Endothelial cell of umbilical vein (primary cell): ENCODE measurements at regions not wholly inside any gene's neighbourhood (a gene's known extent, or its start where the extent isn't known, plus 50 kb on each side); places are given as distances from the start of the nearest gene placed in this dataset.

Experiments
- BruUV-seq: library from RNA; stranded (reverse); fragments of 400-500 nt; replicated peaks from 2 replicates; lab custom pipeline; 2021; lab: Mats Ljungman, UMichigan
- CTCF ChIA-PET: fragments of 300-600, 350-600 bp; sonication (Branson Sonifier 250); formaldehyde crosslinking; loops from one replicate; lab custom pipeline; 2021; ENCODE audit warnings: antibody characterized with exemption, inconsistent platforms; lab: Charles Lee
- POLR2A ChIA-PET: fragments of 300-600, 350-600 bp; sonication (Branson Sonifier 250); formaldehyde crosslinking; loops from one replicate; lab custom pipeline; 2021; ENCODE audit warnings: antibody characterized with exemption, inconsistent platforms; lab: Charles Lee
- DNase-seq: peaks from one replicate; pipeline ENCODE4 v3.0.0-alpha.2; 2011; ENCODE audit warnings: low read depth, low spot score
- FAIRE-seq: peaks from 2 replicates; lab custom pipeline; 2011; peaks lifted over from hg19 to GRCh38; lab: Jason Lieb, UNC
- H2AFZ ChIP-seq: 2 replicates; pipeline ENCODE4 v1.6.0; 2012; ENCODE audit warnings: low read depth, low read length, control low read depth, inconsistent platforms
- H3K27ac ChIP-seq: 2 replicates; pipeline ENCODE4 v1.5.1; 2011; ENCODE audit warnings: low read depth, mild to moderate bottlenecking, control low read depth, low read length, moderate library complexity; ENCODE audit not compliant: insufficient read depth
- H3K27me3 ChIP-seq, 2 experiments: 2 replicates each; pipeline versions ENCODE4 v1.6.0 to v1.6.1; 2011; ENCODE audit warnings: low read length in 2 of 2, mixed read lengths in 1 of 2; ENCODE audit not compliant: control insufficient read depth in 2 of 2, insufficient read depth in 2 of 2
- H3K36me3 ChIP-seq, 2 experiments: 2 replicates in 1 of 2; 3 replicates in 1 of 2; pipeline ENCODE4 v1.5.1; 2011; ENCODE audit warnings: low read length in 2 of 2, mild to moderate bottlenecking in 1 of 2, moderate library complexity in 1 of 2; ENCODE audit not compliant: control insufficient read depth in 2 of 2, insufficient read depth in 2 of 2; ENCODE audit errors: extremely low read depth in 1 of 2
- H3K4me1 ChIP-seq: 3 replicates; pipeline ENCODE4 v1.5.1; 2011; ENCODE audit warnings: mild to moderate bottlenecking, low read length; ENCODE audit not compliant: control insufficient read depth, insufficient read depth; ENCODE audit errors: extremely low read depth
- H3K4me2 ChIP-seq: 2 replicates; pipeline ENCODE4 v1.6.1; 2011; ENCODE audit warnings: low read length, control low read depth, mixed read lengths; ENCODE audit not compliant: insufficient read depth
- H3K4me3 ChIP-seq, 3 experiments: fragments of 200-600 bp in 1 of 3; sonication (generic), shearing (Covaris generic) in 1 of 3; replicated peaks in 1 of 3; 2 replicates each; pipeline ENCODE4 v1.5.1; 2011 to 2016; ENCODE audit warnings: control low read depth in 3 of 3, low read length in 3 of 3, mild to moderate bottlenecking in 2 of 3, inconsistent platforms in 1 of 3, low read depth in 1 of 3, moderate library complexity in 1 of 3; ENCODE audit not compliant: insufficient read depth in 1 of 3
- H3K79me2 ChIP-seq: 2 replicates; pipeline ENCODE4 v1.6.0; 2012; ENCODE audit warnings: low read length, inconsistent platforms; ENCODE audit not compliant: control insufficient read depth, insufficient read depth
- H3K9ac ChIP-seq: replicated peaks from 2 replicates; pipeline ENCODE3; 2011; ENCODE audit warnings: low read length, control low read depth; ENCODE audit not compliant: insufficient read depth; ENCODE audit errors: extremely low read depth
- H3K9me1 ChIP-seq: replicated peaks from 3 replicates; pipeline ENCODE4 v1.6.0; 2011; ENCODE audit warnings: mild to moderate bottlenecking, low read length; ENCODE audit not compliant: control insufficient read depth, insufficient read depth; ENCODE audit errors: extremely low read depth
- H3K9me3 ChIP-seq: replicated peaks from 2 replicates; pipeline ENCODE4 v1.5.1; 2012; ENCODE audit warnings: low read length, inconsistent platforms; ENCODE audit not compliant: control insufficient read depth, insufficient read depth
- H4K20me1 ChIP-seq: replicated peaks from 2 replicates; pipeline ENCODE3; 2011; ENCODE audit warnings: mild to moderate bottlenecking, low read length; ENCODE audit not compliant: control insufficient read depth, insufficient read depth; ENCODE audit errors: extremely low read depth
- EZH2 ChIP-seq: IDR thresholded peaks from 2 replicates; pipeline ENCODE4 v1.6.1; 2012; ENCODE audit warnings: borderline replicate concordance, low read depth, mild to moderate bottlenecking, moderate library complexity, low read length, inconsistent platforms; ENCODE audit not compliant: severe bottlenecking
- FOS ChIP-seq: IDR thresholded peaks from 2 replicates; pipeline ENCODE4 v1.6.1; 2011; ENCODE audit warnings: mild to moderate bottlenecking, low read length, moderate library complexity, borderline replicate concordance; ENCODE audit not compliant: insufficient read depth
- GATA2 ChIP-seq: IDR thresholded peaks from 2 replicates; pipeline ENCODE4 v1.7.0; 2011; ENCODE audit warnings: low read depth, mild to moderate bottlenecking, moderate library complexity, mixed read lengths, low read length; ENCODE audit not compliant: insufficient read length, insufficient read depth
- JUN ChIP-seq: IDR thresholded peaks from 2 replicates; pipeline ENCODE4 v1.6.1; 2011; ENCODE audit warnings: borderline replicate concordance, low read depth; ENCODE audit not compliant: insufficient read length, insufficient read depth
- MYC ChIP-seq: IDR thresholded peaks from one replicate; pipeline ENCODE4 v1.6.1; 2011; ENCODE audit warnings: mild to moderate bottlenecking, low read depth, low read length
- POLR2A ChIP-seq: IDR thresholded peaks from 2 replicates; pipeline ENCODE4 v1.6.1; 2012; ENCODE audit warnings: low read depth, mild to moderate bottlenecking, control low read depth, low read length
- POLR2AphosphoS5 ChIP-seq: IDR thresholded peaks from 2 replicates; pipeline ENCODE4 v1.6.1; 2012; ENCODE audit warnings: low read depth, mild to moderate bottlenecking, control low read depth, low read length, moderate library complexity; ENCODE audit not compliant: insufficient read depth
- dilution Hi-C: fragments of 300-500 bp; cut with MboI; formaldehyde crosslinking; loops from one replicate; pipeline ENCODE4 v1.15.0; 2019; ENCODE audit warnings: low sequenced_read_pairs; ENCODE audit not compliant: extremely low pct_ligation_motif_present
- intact Hi-C: fragments of 100-400 bp; cut with micrococcal nuclease; formaldehyde crosslinking; loops from one replicate; pipeline ENCODE4 v1.10.0; 2022
- TF ChIP-seq, protein P1 (sequence below): IDR thresholded peaks from 2 replicates; pipeline ENCODE4 v1.6.1; 2011; ENCODE audit not compliant: insufficient read depth, insufficient read length
- TF ChIP-seq, protein P2 (sequence below), 2 donors: IDR thresholded peaks; 1 replicate in 1 of 2; 2 replicates in 1 of 2; pipeline ENCODE4 v1.5.1; 2011; ENCODE audit warnings: low read length in 2 of 2, mild to moderate bottlenecking in 2 of 2, moderate library complexity in 2 of 2, control low read depth in 1 of 2, inconsistent platforms in 1 of 2, low read depth in 1 of 2; ENCODE audit not compliant: insufficient read depth in 1 of 2; ENCODE audit errors: extremely low read depth in 1 of 2

DNA sequence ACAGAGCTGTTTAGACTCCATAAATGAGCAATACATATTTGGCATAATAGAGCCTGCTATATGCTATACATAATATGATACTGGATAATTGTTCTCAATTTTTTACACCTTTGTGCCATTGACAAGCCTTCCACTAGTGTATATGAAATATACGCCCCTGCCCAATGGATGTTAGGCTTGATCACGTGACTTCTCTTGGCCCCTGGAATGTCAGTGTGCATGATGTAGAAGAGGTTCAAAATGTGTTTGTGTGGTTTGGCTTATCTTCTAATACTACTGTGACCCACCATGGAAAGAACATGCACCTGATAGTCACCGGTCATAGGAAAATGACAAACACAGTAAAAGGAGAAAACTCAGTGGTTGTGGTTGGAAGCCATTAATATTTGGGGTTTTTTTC is 479.4 kb downstream of the PCDH20 start:
- BruUV-seq = no TSS peak
- dilution Hi-C loops = no loop called here
- intact Hi-C loops = no loop called here

More for the DNA sequence above, 479.4 kb downstream of the PCDH20 start:
- Histone ChIP-seq H3K4me1 (peaks cover 11% of the 10 kb centered on the region), H4K20me1 (no peaks in the 10 kb centered on the region), H2AFZ (no peak overlapping the region), H3K9me3 (no peaks in the 10 kb centered on the region), H3K27ac (no peak overlapping the region), H3K4me2 (no peak overlapping the region), H3K79me2 (no peaks in the 10 kb centered on the region), H3K27me3 (no peaks in the 10 kb centered on the region), H3K9me1 (no peaks in the 10 kb centered on the region), H3K36me3 (no peaks in the 10 kb centered on the region), H3K4me3 (no peak overlapping the region), H3K9ac (no peak overlapping the region)
- ChIA-PET POLR2A (no interaction called here), CTCF (no interaction called here)
- FAIRE-seq (no peak), DNase-seq (no peak)
- TF ChIP-seq POLR2A (no peak), JUN (no peak), FOS (no peak), POLR2AphosphoS5 (no peak), GATA2 (no peak), EZH2 (no peak), MYC (no peak)
- TF ChIP-seq, protein P1, sequence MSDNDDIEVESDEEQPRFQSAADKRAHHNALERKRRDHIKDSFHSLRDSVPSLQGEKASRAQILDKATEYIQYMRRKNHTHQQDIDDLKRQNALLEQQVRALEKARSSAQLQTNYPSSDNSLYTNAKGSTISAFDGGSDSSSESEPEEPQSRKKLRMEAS = no peak
- TF ChIP-seq, protein P2, sequence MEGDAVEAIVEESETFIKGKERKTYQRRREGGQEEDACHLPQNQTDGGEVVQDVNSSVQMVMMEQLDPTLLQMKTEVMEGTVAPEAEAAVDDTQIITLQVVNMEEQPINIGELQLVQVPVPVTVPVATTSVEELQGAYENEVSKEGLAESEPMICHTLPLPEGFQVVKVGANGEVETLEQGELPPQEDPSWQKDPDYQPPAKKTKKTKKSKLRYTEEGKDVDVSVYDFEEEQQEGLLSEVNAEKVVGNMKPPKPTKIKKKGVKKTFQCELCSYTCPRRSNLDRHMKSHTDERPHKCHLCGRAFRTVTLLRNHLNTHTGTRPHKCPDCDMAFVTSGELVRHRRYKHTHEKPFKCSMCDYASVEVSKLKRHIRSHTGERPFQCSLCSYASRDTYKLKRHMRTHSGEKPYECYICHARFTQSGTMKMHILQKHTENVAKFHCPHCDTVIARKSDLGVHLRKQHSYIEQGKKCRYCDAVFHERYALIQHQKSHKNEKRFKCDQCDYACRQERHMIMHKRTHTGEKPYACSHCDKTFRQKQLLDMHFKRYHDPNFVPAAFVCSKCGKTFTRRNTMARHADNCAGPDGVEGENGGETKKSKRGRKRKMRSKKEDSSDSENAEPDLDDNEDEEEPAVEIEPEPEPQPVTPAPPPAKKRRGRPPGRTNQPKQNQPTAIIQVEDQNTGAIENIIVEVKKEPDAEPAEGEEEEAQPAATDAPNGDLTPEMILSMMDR (IDR thresholded peaks at IDR 0.05; ENCODE audit: extremely low read depth in 1 of 2, insufficient read depth in 1 of 2, low read depth in 1 of 2, low read length in 2 of 2) = no peak
